ENCODE measurements at regions not wholly inside any gene's neighbourhood (a gene's known extent, or its start where the extent isn't known, plus 50 kb on each side); places are given as distances from the start of the nearest gene placed in this dataset.

- TF ChIP-seq BRD9 (IDR thresholded peaks at IDR 0.05; ENCODE audit: low read depth, partially characterized antibody) (no peak), BRF2 (IDR thresholded peaks at IDR 0.05; ENCODE audit: borderline replicate concordance, insufficient read depth, insufficient read length) (no peak), ZNF436 (CRISPR knock-in tag; IDR thresholded peaks at IDR 0.05) (no peak), NFIX (CRISPR knock-in tag; IDR thresholded peaks at IDR 0.05; ENCODE audit: low read depth) (no peak), ZBTB5 (IDR thresholded peaks at IDR 0.05) (no peak), BCLAF1 (IDR thresholded peaks at IDR 0.05; ENCODE audit: borderline replicate concordance in 1 of 2, control insufficient read depth in 1 of 2, low read depth in 2 of 2, low read length in 1 of 2) (no peak), RNF219 (CRISPR knock-in tag; IDR thresholded peaks at IDR 0.05) (no peak), ZNF23 (CRISPR knock-in tag; IDR thresholded peaks at IDR 0.05) (no peak), ZBTB26 (CRISPR knock-in tag; IDR thresholded peaks at IDR 0.05) (no peak), SOX6 (IDR thresholded peaks at IDR 0.05) (no peak), HIVEP1 (CRISPR knock-in tag; IDR thresholded peaks at IDR 0.05) (no peak), GTF2E2 (tag; IDR thresholded peaks at IDR 0.05) (no peak), TGIF2 (CRISPR knock-in tag; IDR thresholded peaks at IDR 0.05) (no peak)
- Histone ChIP-seq H3K4me3 (no peak overlapping the region), H3K4me1 (replicated peaks in 1 of 2; ENCODE audit: control insufficient read depth in 2 of 2, insufficient read depth in 2 of 2, low read length in 2 of 2) (no peaks in the 10 kb centered on the region), H3K9ac (ENCODE audit: insufficient read depth in 1 of 2, low read depth in 2 of 2, low read length in 2 of 2) (no peak overlapping the region), H3K79me2 (ENCODE audit: control insufficient read depth, insufficient read depth, low read length) (no peaks in the 10 kb centered on the region), H3K9me3 (replicated peaks; ENCODE audit: control insufficient read depth, insufficient read depth, low read depth, low read length) (no peaks in the 10 kb centered on the region), H3K36me3 (ENCODE audit: control insufficient read depth, insufficient read depth, low read length) (no peaks in the 10 kb centered on the region), H3K27ac (ENCODE audit: extremely low read depth, low read depth, low read length) (no peak overlapping the region), H4K20me1 (replicated peaks; ENCODE audit: control insufficient read depth, insufficient read depth, low read length) (no peaks in the 10 kb centered on the region), H2AFZ (ENCODE audit: low read depth, low read length) (no peak overlapping the region), H3K9me1 (ENCODE audit: control insufficient read depth, insufficient read depth, low read length) (no peaks in the 10 kb centered on the region), H3K4me2 (ENCODE audit: insufficient read depth, low read length) (no peak overlapping the region), H3K27me3 (ENCODE audit: control insufficient read depth in 2 of 2, insufficient read depth in 2 of 2, low read length in 2 of 2) (peaks cover 0 to 7% of the 10 kb centered on the region in 2 experiments; a peak in 1 of 5 replicates)
- intact Hi-C loops (cut with micrococcal nuclease), result no loop called here
- DNase-seq (ENCODE audit: extremely low read depth in 1 of 4, low spot score in 3 of 4) (no peak), ATAC-seq (no peak), FAIRE-seq (no peak)
- POLR2A ChIA-PET, result no interaction called here
- in situ Hi-C loops (cut with MboI), result no loop called here
- no TSS peak for BruUV-seq (replicated peaks)
- CTCF ChIA-PET (ENCODE audit: low intra/inter-chr PET ratio), result no interaction called here
- 3% methylated on average over 7 of the region's 7 CpGs for WGBS (ENCODE audit: insufficient coverage, low coverage, missing lambda C conversion rate)
These were observed 406.3 kb upstream of the HS6ST1 start for GRCh38 chr2:128724972-128725371.
